ENCODE measurements at regions not wholly inside any gene's neighbourhood (a gene's known extent, or its start where the extent isn't known, plus 50 kb on each side); places are given as distances from the start of the nearest gene placed in this dataset.

GRCh38 chr11:116530705-116531104 lies 242.1 kb downstream of the BUD13 start:
- intact Hi-C loops (cut with DNase I): no loop called here
- TF ChIP-seq CTCF (IDR thresholded peaks at IDR 0.05) (no peak), POLR2A (IDR thresholded peaks at IDR 0.05) (no peak)
- Histone ChIP-seq H3K27me3 (no peaks in the 10 kb centered on the region), H3K4me3 (no peak overlapping the region), H3K27ac (no peak overlapping the region), H3K4me1 (no peaks in the 10 kb centered on the region), H3K36me3 (replicated peaks in 1 of 2; ENCODE audit: insufficient read depth in 1 of 2, low read depth in 2 of 2) (no peaks in the 10 kb centered on the region), H3K9me3 (peaks cover 0 to 7% (median 0%) of the 10 kb centered on the region in 3 donors)
- DNase-seq: no peak
- no peak for ATAC-seq
- WGBS, 2 donors: 69 to 84% methylated on average over 2 of the region's 2 CpGs

- Histone ChIP-seq H3K36me3 (replicated peaks in 1 of 2; ENCODE audit: insufficient read depth in 1 of 2, low read depth in 2 of 2) (no peaks in the 10 kb centered on the region), H3K27ac (no peak overlapping the region), H3K4me1 (no peaks in the 10 kb centered on the region), H3K9me3 (peaks cover 0 to 7% (median 0%) of the 10 kb centered on the region in 3 donors), H3K27me3 (no peaks in the 10 kb centered on the region), H3K4me3 (no peak overlapping the region)
- no peak for TF ChIP-seq CTCF (IDR thresholded peaks at IDR 0.05)
- no peak for TF ChIP-seq POLR2A (IDR thresholded peaks at IDR 0.05)
- no peak for ATAC-seq
- intact Hi-C loops (cut with DNase I): no loop called here
- DNase-seq: no peak
- WGBS, 2 donors: 44 to 52% methylated on average over 4 of the region's 4 CpGs
Observed at GRCh38 chr11:116529271-116529670, 243.5 kb downstream of the BUD13 start.

GRCh38 chr11:116527180-116527991 lies 245.4 kb downstream of the BUD13 start:
- Histone ChIP-seq H3K4me3 (no peak overlapping the region), H3K27me3 (no peaks in the 10 kb centered on the region), H3K9me3 (peaks cover 0 to 7% (median 0%) of the 10 kb centered on the region in 3 donors), H3K36me3 (replicated peaks in 1 of 2; ENCODE audit: insufficient read depth in 1 of 2, low read depth in 2 of 2) (no peaks in the 10 kb centered on the region), H3K27ac (no peak overlapping the region), H3K4me1 (no peaks in the 10 kb centered on the region)
- intact Hi-C loops (cut with DNase I): no loop called here
- ATAC-seq (no peak), DNase-seq (no peak)
- TF ChIP-seq CTCF (IDR thresholded peaks at IDR 0.05): no peak
- TF ChIP-seq POLR2A (IDR thresholded peaks at IDR 0.05): no peak
- 65 to 75% methylated on average over 3 to 8 of the region's 10 CpGs for WGBS, 2 donors

GRCh38 chr11:116525961-116526495 lies 246.8 kb downstream of the BUD13 start:
- no peak for ATAC-seq
- H3K4me3 ChIP-seq: no peak overlapping the region
- no peak overlapping the region for H3K27ac ChIP-seq
- TF ChIP-seq CTCF (IDR thresholded peaks at IDR 0.05) (no peak), POLR2A (IDR thresholded peaks at IDR 0.05) (no peak)
- no peak for DNase-seq
- WGBS, 2 donors: 35 to 42% methylated on average over 3 to 4 of the region's 4 CpGs
- H3K9me3 ChIP-seq: peaks cover 0 to 7% (median 0%) of the 10 kb centered on the region in 3 donors
- intact Hi-C loops (cut with DNase I): no loop called here
- H3K4me1 ChIP-seq: no peaks in the 10 kb centered on the region
- H3K27me3 ChIP-seq: no peaks in the 10 kb centered on the region
- H3K36me3 ChIP-seq (replicated peaks in 1 of 2; ENCODE audit: insufficient read depth in 1 of 2, low read depth in 2 of 2): no peaks in the 10 kb centered on the region
